NB4 (cell line): ENCODE measurements at regions not wholly inside any gene's neighbourhood (a gene's known extent, or its start where the extent isn't known, plus 50 kb on each side); places are given as distances from the start of the nearest gene placed in this dataset.

ENCODE experiments used
- MYC ChIP-seq: IDR thresholded peaks from 2 replicates; pipeline ENCODE4 v1.6.1; 2011; ENCODE audit warnings: low read depth, low read length
- POLR2A ChIP-seq: IDR thresholded peaks from 2 replicates; pipeline ENCODE4 v1.6.1; 2011; ENCODE audit warnings: mild to moderate bottlenecking; ENCODE audit not compliant: insufficient read length; ENCODE audit errors: extremely low read depth
- TF ChIP-seq, protein P1 (sequence below): IDR thresholded peaks from one replicate; pipeline ENCODE4 v1.5.1; 2012; ENCODE audit warnings: low read depth, low read length

DNA sequence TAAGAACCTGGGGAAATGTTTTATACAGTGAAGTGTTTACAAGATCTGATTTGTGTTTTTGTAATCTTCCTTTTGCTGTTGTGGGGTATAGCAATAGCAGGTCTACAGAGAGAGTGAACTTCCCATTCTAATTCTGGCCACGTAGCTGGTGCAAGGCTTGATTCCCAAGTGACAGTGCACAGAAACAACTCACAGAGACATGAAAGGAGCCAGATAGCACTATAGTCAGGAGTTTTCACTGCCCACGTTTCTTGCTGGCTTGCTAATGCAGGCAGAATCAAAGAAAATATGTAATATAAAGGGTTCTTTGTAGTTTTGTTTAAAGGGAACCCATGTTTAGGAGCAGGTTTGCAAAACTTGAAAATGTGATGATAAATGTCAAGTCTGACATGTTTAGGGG lies 170.9 kb upstream of the IVNS1ABP start:
- TF ChIP-seq POLR2A (no peak), MYC (no peak)
- TF ChIP-seq, protein P1, sequence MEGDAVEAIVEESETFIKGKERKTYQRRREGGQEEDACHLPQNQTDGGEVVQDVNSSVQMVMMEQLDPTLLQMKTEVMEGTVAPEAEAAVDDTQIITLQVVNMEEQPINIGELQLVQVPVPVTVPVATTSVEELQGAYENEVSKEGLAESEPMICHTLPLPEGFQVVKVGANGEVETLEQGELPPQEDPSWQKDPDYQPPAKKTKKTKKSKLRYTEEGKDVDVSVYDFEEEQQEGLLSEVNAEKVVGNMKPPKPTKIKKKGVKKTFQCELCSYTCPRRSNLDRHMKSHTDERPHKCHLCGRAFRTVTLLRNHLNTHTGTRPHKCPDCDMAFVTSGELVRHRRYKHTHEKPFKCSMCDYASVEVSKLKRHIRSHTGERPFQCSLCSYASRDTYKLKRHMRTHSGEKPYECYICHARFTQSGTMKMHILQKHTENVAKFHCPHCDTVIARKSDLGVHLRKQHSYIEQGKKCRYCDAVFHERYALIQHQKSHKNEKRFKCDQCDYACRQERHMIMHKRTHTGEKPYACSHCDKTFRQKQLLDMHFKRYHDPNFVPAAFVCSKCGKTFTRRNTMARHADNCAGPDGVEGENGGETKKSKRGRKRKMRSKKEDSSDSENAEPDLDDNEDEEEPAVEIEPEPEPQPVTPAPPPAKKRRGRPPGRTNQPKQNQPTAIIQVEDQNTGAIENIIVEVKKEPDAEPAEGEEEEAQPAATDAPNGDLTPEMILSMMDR = no peak
